ENCODE measurements at regions not wholly inside any gene's neighbourhood (a gene's known extent, or its start where the extent isn't known, plus 50 kb on each side); places are given as distances from the start of the nearest gene placed in this dataset.

- DNase-seq (ENCODE audit: low read depth, low spot score): no peak
Observed at GRCh38 chr17:34825884-34826283, 135.4 kb downstream of the CCT6B start.

- no peak for DNase-seq (ENCODE audit: low read depth, low spot score)
Observed at GRCh38 chr17:34825102-34825501, 136.2 kb downstream of the CCT6B start.

GRCh38 chr17:34823023-34823422, 138.2 kb downstream of the CCT6B start:
- no peak for DNase-seq (ENCODE audit: low read depth, low spot score)

- no peak for DNase-seq (ENCODE audit: low read depth, low spot score)
Observed at GRCh38 chr17:34822007-34822739, 139.1 kb downstream of the CCT6B start.

- DNase-seq (ENCODE audit: low read depth, low spot score): no peak
Observed at GRCh38 chr17:34820922-34821321, 140.3 kb downstream of the CCT6B start.

- no peak for DNase-seq (ENCODE audit: low read depth, low spot score)
Observed at GRCh38 chr17:34820248-34820801, 140.9 kb downstream of the CCT6B start.

GRCh38 chr17:34817252-34818035, 143.8 kb downstream of the CCT6B start:
- DNase-seq (ENCODE audit: low read depth, low spot score): no peak

GRCh38 chr17:34816848-34817247, 144.4 kb downstream of the CCT6B start:
- DNase-seq (ENCODE audit: low read depth, low spot score): no peak

- no peak for DNase-seq (ENCODE audit: low read depth, low spot score)
Observed at GRCh38 chr17:34813290-34813689, 148.0 kb downstream of the CCT6B start.

- no peak for DNase-seq (ENCODE audit: low read depth, low spot score)
Observed at GRCh38 chr17:34811561-34811960, 149.7 kb downstream of the CCT6B start.

GRCh38 chr17:34800661-34801060, 160.6 kb downstream of the CCT6B start:
- no peak for DNase-seq (ENCODE audit: low read depth, low spot score)

- DNase-seq (ENCODE audit: low read depth, low spot score): no peak
Observed at GRCh38 chr17:34799751-34800150, 161.5 kb downstream of the CCT6B start.

- DNase-seq (ENCODE audit: low read depth, low spot score): peak; percentile 85
Observed at GRCh38 chr17:34798581-34798980, 162.7 kb downstream of the CCT6B start.

- peak; percentile 63 for DNase-seq (ENCODE audit: low read depth, low spot score)
Observed at GRCh38 chr17:34797720-34798119, 163.5 kb downstream of the CCT6B start.

- DNase-seq (ENCODE audit: low read depth, low spot score): no peak
Observed at GRCh38 chr17:34793231-34793908, 167.9 kb downstream of the CCT6B start.

- DNase-seq (ENCODE audit: low read depth, low spot score): no peak
Observed at GRCh38 chr17:34788696-34789095, 172.6 kb downstream of the CCT6B start.

GRCh38 chr17:34784526-34784925, 176.7 kb downstream of the CCT6B start:
- no peak for DNase-seq (ENCODE audit: low read depth, low spot score)

- no peak for DNase-seq (ENCODE audit: low read depth, low spot score)
Observed at GRCh38 chr17:34782271-34782670, 179.0 kb downstream of the CCT6B start.

- no peak for DNase-seq (ENCODE audit: low read depth, low spot score)
Observed at GRCh38 chr17:34781571-34782108, 179.6 kb downstream of the CCT6B start.

- DNase-seq (ENCODE audit: low read depth, low spot score): no peak
Observed at GRCh38 chr17:34781071-34781470, 180.2 kb downstream of the CCT6B start.

- no peak for DNase-seq (ENCODE audit: low read depth, low spot score)
Observed at GRCh38 chr17:34780438-34780837, 180.8 kb downstream of the CCT6B start.
